SK-N-SH (cell line): ENCODE measurements at regions not wholly inside any gene's neighbourhood (a gene's known extent, or its start where the extent isn't known, plus 50 kb on each side); places are given as distances from the start of the nearest gene placed in this dataset.

Source experiments
- CTCF ChIA-PET: fragments of 300-600, 350-600 bp; formaldehyde crosslinking; extraction: SDS; loops from one replicate; lab custom pipeline; 2021; lab: Yijun Ruan, JAX
- POLR2A ChIA-PET: fragments of 350-600 bp; sonication (Branson Sonifier 250); formaldehyde crosslinking; extraction: SDS; loops from one replicate; lab custom pipeline; 2020; ENCODE audit warnings: antibody characterized with exemption, inconsistent platforms; lab: Yijun Ruan, JAX
- DNase-seq: peaks from one replicate; pipeline ENCODE4 v3.0.0; 2012
- H2AFZ ChIP-seq: fragments of 200-600 bp; sonication (generic); 2 replicates; pipeline ENCODE4 v1.8.1; 2016; ENCODE audit warnings: antibody characterized with exemption, mild to moderate bottlenecking, low read depth
- H3F3A ChIP-seq: fragments of 200-600 bp; sonication (generic); replicated peaks from 2 replicates; pipeline ENCODE3; 2016; ENCODE audit warnings: antibody characterized with exemption, mild to moderate bottlenecking; ENCODE audit not compliant: insufficient read depth
- H3K27ac ChIP-seq, 2 experiments: fragments of 200-500 bp in 1 of 2; fragments of 200-600 bp in 1 of 2; sonication (Bioruptor generic) in 1 of 2; sonication (generic), shearing (Covaris generic) in 1 of 2; 2 replicates each; pipeline versions ENCODE4 v1.5.1 to v1.6.1; 2014 to 2016; ENCODE audit warnings: low read depth in 2 of 2, inconsistent platforms in 1 of 2, low read length in 1 of 2, mild to moderate bottlenecking in 1 of 2, mixed read lengths in 1 of 2
- H3K27me3 ChIP-seq: fragments of 200-600 bp; sonication (generic), shearing (Covaris generic); 2 replicates; pipeline ENCODE4 v1.6.1; 2016; ENCODE audit warnings: mixed run types; ENCODE audit not compliant: insufficient read depth
- H3K36me3 ChIP-seq, 2 experiments: fragments of 200-500 bp in 1 of 2; fragments of 200-600 bp in 1 of 2; sonication (Bioruptor generic) in 1 of 2; sonication (generic) in 1 of 2; replicated peaks in 1 of 2; 2 replicates each; pipeline versions ENCODE3 to v1.5.1; 2014 to 2016; ENCODE audit warnings: low read length in 1 of 2, mild to moderate bottlenecking in 1 of 2; ENCODE audit not compliant: insufficient read depth in 2 of 2, control insufficient read depth in 1 of 2
- H3K4me1 ChIP-seq, 2 experiments: fragments of 200-500 bp in 1 of 2; fragments of 200-600 bp in 1 of 2; sonication (Bioruptor generic) in 1 of 2; sonication (generic), shearing (Covaris generic) in 1 of 2; 2 replicates each; pipeline versions ENCODE4 v1.5.1 to v1.6.1; 2014 to 2016; ENCODE audit warnings: low read depth in 1 of 2, low read length in 1 of 2, mixed run types in 1 of 2; ENCODE audit not compliant: insufficient read depth in 2 of 2, control insufficient read depth in 1 of 2
- H3K4me2 ChIP-seq: fragments of 200-600 bp; sonication (generic), shearing (Covaris generic); 2 replicates; pipeline ENCODE4 v1.6.1; 2017; ENCODE audit warnings: mixed run types
- H3K4me3 ChIP-seq, 2 experiments: fragments of 200-500 bp in 1 of 2; fragments of 200-600 bp in 1 of 2; sonication (Bioruptor generic) in 1 of 2; sonication (generic), shearing (Covaris generic) in 1 of 2; 2 replicates each; pipeline versions ENCODE4 v1.5.1 to v1.8.1; 2014 to 2016; ENCODE audit warnings: low read depth in 2 of 2, inconsistent platforms in 1 of 2, low read length in 1 of 2, mild to moderate bottlenecking in 1 of 2, mixed read lengths in 1 of 2, moderate library complexity in 1 of 2
- H3K79me2 ChIP-seq: fragments of 200-600 bp; sonication (generic); 2 replicates; pipeline ENCODE4 v1.8.1; 2017; ENCODE audit warnings: mild to moderate bottlenecking; ENCODE audit not compliant: insufficient read depth
- H3K9ac ChIP-seq: fragments of 200-600 bp; sonication (generic); 2 replicates; pipeline ENCODE4 v1.6.1; 2017; ENCODE audit warnings: mixed run types
- H3K9me2 ChIP-seq: fragments of 200-600 bp; sonication (generic); 2 replicates; pipeline ENCODE4 v1.6.1; 2017; ENCODE audit warnings: mixed run types
- H3K9me3 ChIP-seq: fragments of 200-600 bp; sonication (generic); 2 replicates; pipeline ENCODE4 v1.6.1; 2017; ENCODE audit warnings: mixed run types, mild to moderate bottlenecking, moderate library complexity
- H4K20me1 ChIP-seq: fragments of 200-600 bp; sonication (generic); 2 replicates; pipeline ENCODE4 v1.6.1; 2017; ENCODE audit warnings: mild to moderate bottlenecking, mixed run types; ENCODE audit not compliant: insufficient read depth
- EZH2phosphoT487 ChIP-seq: fragments of 200-600 bp; sonication (generic); IDR thresholded peaks from 2 replicates; pipeline ENCODE4 v1.6.1; 2017; ENCODE audit warnings: low read depth, mixed run types, mild to moderate bottlenecking, antibody characterized with exemption, moderate library complexity, borderline replicate concordance
- FOXJ3 ChIP-seq: sonication (generic); formaldehyde crosslinking; IDR thresholded peaks from 2 replicates; pipeline ENCODE4 v1.5.1; 2020; ENCODE audit warnings: mild to moderate bottlenecking, missing genetic modification reagents
- MAX ChIP-seq: IDR thresholded peaks from 2 replicates; pipeline ENCODE4 v1.4.0; 2012; ENCODE audit warnings: low read depth
- REST ChIP-seq: IDR thresholded peaks from 2 replicates; pipeline ENCODE4 v1.6.1; 2012; ENCODE audit warnings: mild to moderate bottlenecking, low read depth, low read length, moderate library complexity
- RFX5 ChIP-seq: IDR thresholded peaks from 2 replicates; pipeline ENCODE4 v1.6.1; 2012; ENCODE audit warnings: mild to moderate bottlenecking, improper control_type of control experiment, low read length
- SIN3A ChIP-seq: IDR thresholded peaks from 2 replicates; pipeline ENCODE4 v1.6.1; 2012; ENCODE audit warnings: low read depth, mild to moderate bottlenecking, low read length, moderate library complexity, borderline replicate concordance
- TAF1 ChIP-seq: IDR thresholded peaks from 2 replicates; pipeline ENCODE4 v1.6.1; 2012; ENCODE audit warnings: low read depth, mild to moderate bottlenecking, low read length, moderate library complexity, borderline replicate concordance
- WGBS: methylation state at CpG from one replicate; pipeline ENCODE4 v1.1.6; 2017; ENCODE audit warnings: low lambda C conversion rate; 5-methylcytosine and 5-hydroxymethylcytosine counted together

- Histone ChIP-seq H2AFZ (no peak overlapping the region), H3K4me3 (no peak overlapping the region), H3K9me3 (no peaks in the 10 kb centered on the region), H4K20me1 (no peaks in the 10 kb centered on the region), H3F3A (no peaks in the 10 kb centered on the region), H3K9me2 (no peaks in the 10 kb centered on the region), H3K9ac (no peak overlapping the region), H3K27me3 (no peaks in the 10 kb centered on the region), H3K4me2 (no peak overlapping the region), H3K27ac (no peak overlapping the region), H3K79me2 (no peaks in the 10 kb centered on the region), H3K4me1 (no peaks in the 10 kb centered on the region), H3K36me3 (no peaks in the 10 kb centered on the region)
- no peak for DNase-seq
- ChIA-PET POLR2A (no interaction called here), CTCF (interaction anchor here (2.5 kb wide), 1 partner anchor 14 kb away, joined by 8 read pairs; no protein-coding TSS in a partner anchor)
- TF ChIP-seq REST, result no peak
- TF ChIP-seq TAF1, result no peak
- no peak for TF ChIP-seq SIN3A
- 83% methylated on average over 12 of the region's 12 CpGs for WGBS
Observed at GRCh38 chr9:81508476-81508875, 180.9 kb downstream of the TLE1 start.

- CTCF ChIA-PET, result interaction anchor here (2.5 kb wide), 1 partner anchor 16 kb away, joined by 8 read pairs; no protein-coding TSS in a partner anchor
- no peak overlapping the region for H3K9ac ChIP-seq
- H4K20me1 ChIP-seq, result no peaks in the 10 kb centered on the region
- H3F3A ChIP-seq, result no peaks in the 10 kb centered on the region
- no peak for TF ChIP-seq MAX
- TF ChIP-seq FOXJ3, result no peak
- TF ChIP-seq RFX5, result no peak
- TF ChIP-seq EZH2phosphoT487, result no peak
- no peak overlapping the region for H2AFZ ChIP-seq
- H3K4me1 ChIP-seq, result no peaks in the 10 kb centered on the region
- H3K9me2 ChIP-seq, result no peaks in the 10 kb centered on the region
- H3K27ac ChIP-seq, result no peak overlapping the region
- no peak overlapping the region for H3K4me3 ChIP-seq
- POLR2A ChIA-PET, result no interaction called here
- H3K9me3 ChIP-seq, result no peaks in the 10 kb centered on the region
- no peak overlapping the region for H3K4me2 ChIP-seq
- 78% methylated on average over 25 of the region's 32 CpGs for WGBS
- H3K36me3 ChIP-seq, result no peaks in the 10 kb centered on the region
- no peaks in the 10 kb centered on the region for H3K79me2 ChIP-seq
- DNase-seq, result no peak
- H3K27me3 ChIP-seq, result no peaks in the 10 kb centered on the region
Observed at GRCh38 chr9:81506941-81507864, 182.1 kb downstream of the TLE1 start.
